ENCODE measurements at regions not wholly inside any gene's neighbourhood (a gene's known extent, or its start where the extent isn't known, plus 50 kb on each side); places are given as distances from the start of the nearest gene placed in this dataset.
"Not testable (repeated sequence)": the region's sequence is repeated elsewhere in the genome, so short reads cannot be mapped to it uniquely, and the experiment has no call there.

GRCh38 chr10:11670381-11670780, 58.9 kb upstream of the USP6NL start:
- 76 to 83% (median 81%) methylated on average over 10 of the region's 10 CpGs for WGBS, 3 donors

DNA sequence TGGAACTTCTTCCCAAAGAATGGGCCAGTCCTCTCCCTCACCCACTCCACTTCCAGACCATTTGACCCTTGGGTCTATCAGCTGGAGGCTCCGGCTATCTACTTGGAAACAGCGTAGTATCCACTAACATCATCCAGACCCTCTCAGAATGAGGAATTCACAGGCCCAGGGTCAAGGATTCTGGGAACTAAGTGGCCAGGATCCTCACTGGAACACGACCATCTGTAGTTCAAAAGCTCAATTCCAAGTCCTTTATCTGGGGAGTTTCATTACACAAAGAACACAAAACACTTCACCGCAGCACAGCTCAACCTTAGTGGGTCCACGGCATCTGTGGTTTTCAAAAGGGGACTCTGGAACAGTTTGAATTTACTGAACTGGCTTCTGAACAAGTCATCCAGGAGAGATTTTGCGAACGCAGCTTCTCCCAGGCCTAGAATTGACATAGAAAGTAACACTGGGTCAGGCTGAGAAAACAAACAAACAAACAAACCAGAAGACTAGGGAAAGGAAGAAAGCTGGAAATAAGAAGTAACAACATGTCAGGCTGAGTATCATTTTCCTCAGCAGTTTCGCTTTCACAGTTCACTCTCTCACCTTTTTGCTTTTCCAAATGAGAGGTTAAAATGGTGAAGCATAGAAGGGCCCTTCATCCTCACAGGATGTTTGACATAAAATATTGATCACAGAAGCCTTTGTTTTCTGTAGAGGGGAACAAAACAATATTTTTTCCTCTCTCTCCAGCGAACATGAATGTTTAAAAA, 57.6 kb upstream of the USP6NL start:
- H3K27ac ChIP-seq (ENCODE audit: low read depth, low read length), result no peak overlapping the region
- 79 to 86% (median 81%) methylated on average over 9 of the region's 9 CpGs for WGBS, 3 donors

More at GRCh38 chr10:11670381-11670780, 58.9 kb upstream of the USP6NL start:
- no peak overlapping the region for H3K27ac ChIP-seq (ENCODE audit: low read depth, low read length)

DNA sequence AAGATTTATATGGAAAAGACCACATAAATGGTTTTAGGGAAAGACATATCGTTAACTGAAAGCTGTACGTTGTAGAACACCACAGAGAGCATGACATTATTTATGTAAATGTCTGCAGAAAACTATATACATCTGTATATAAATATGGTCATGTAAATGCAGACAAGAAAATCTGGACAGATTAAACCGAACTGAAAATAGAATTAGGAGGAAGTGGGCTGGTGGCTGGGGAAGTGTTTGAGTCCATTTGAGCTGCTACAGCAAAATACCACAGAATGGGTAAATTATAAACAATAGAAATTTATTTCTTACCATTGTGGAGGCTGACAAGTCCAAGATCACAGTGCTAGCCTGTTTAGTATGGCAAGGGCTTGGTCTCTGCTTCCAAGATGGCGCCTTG, 56.3 kb upstream of the USP6NL start:
- WGBS, 3 donors, result 64 to 94% (median 67%) methylated on average over 4 of the region's 4 CpGs
- no peak overlapping the region for H3K27ac ChIP-seq (ENCODE audit: low read depth, low read length)

GRCh38 chr10:11663763-11664555, 52.5 kb upstream of the USP6NL start:
- 92 to 95% (median 95%) methylated on average over 13 of the region's 13 CpGs for WGBS, 3 donors
- H3K27ac ChIP-seq (ENCODE audit: low read depth, low read length), result no peak overlapping the region

DNA sequence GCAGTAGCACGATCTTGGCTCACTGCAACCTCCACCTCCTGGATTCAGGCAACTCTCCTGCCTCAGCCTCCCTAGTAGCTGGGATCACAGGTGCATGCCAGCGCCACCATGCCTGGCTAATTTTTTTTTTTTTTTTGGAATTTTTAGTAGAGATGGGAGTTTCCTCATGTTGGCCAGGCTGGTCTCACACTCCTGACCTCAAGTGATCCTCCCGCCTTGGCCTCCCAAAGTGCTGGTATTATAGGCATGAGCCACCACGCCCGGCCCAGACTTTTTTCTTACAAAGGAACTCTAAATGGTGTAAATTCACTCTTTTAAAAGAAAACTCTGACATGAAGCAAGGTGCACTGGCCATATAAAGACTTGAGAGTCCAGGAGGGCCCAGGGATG, 51.7 kb upstream of the USP6NL start:
- 98 to 100% (median 99%) methylated on average over 5 of the region's 5 CpGs for WGBS, 3 donors
- not testable (repeated sequence) for H3K27ac ChIP-seq (ENCODE audit: low read depth, low read length)

DNA sequence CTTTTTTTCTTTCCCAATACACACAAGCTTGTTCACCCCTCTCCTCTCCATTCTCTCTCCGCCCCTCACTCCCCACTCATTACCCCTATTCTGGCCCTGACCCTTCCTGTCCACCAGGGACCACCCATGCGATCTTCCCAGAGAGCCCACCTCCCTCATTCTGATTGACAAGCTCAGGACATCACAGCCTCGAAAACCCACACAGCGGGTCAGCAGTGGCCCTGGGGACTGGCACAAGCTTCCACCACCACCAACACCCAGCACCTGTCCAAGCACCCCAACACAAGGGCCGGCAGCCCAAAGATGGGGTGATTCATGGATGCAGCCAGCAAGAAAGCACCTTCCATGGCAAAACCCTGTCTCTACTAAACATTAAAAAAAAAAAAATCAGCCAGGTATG, 50.0 kb upstream of the USP6NL start:
- no peak overlapping the region for H3K27ac ChIP-seq (ENCODE audit: low read depth, low read length)
- 82 to 90% (median 84%) methylated on average over 5 of the region's 5 CpGs for WGBS, 3 donors

Data from adipose tissue (tissue), 3 donors.